WTC11 (cell line): ENCODE measurements at regions not wholly inside any gene's neighbourhood (a gene's known extent, or its start where the extent isn't known, plus 50 kb on each side); places are given as distances from the start of the nearest gene placed in this dataset.

Experiments used
- CTCF ChIP-seq: fragments of 200-600 bp; IDR thresholded peaks from 2 replicates; pipeline ENCODE4 v1.8.0; 2022; ENCODE audit warnings: antibody characterized with exemption
- HMGA2 ChIP-seq: fragments of 250-450 bp; sonication (Bioruptor Pico); IDR thresholded peaks from 2 replicates; pipeline ENCODE4 v1.4.0; 2021; ENCODE audit warnings: mild to moderate bottlenecking, moderate library complexity
- IRF2 ChIP-seq: sonication (generic); formaldehyde crosslinking; IDR thresholded peaks from 2 replicates; pipeline ENCODE4 v1.8.0; 2022; ENCODE audit warnings: low read depth, missing genetic modification reagents, borderline replicate concordance
- SP1 ChIP-seq: sonication (generic); formaldehyde crosslinking; conservative IDR thresholded peaks from 2 replicates; pipeline ENCODE4 v1.8.1; 2022; ENCODE audit warnings: missing genetic modification reagents
- STAT6 ChIP-seq: sonication (generic); formaldehyde crosslinking; conservative IDR thresholded peaks from 2 replicates; pipeline ENCODE4 v1.8.1; 2023; ENCODE audit warnings: mild to moderate bottlenecking, low read depth, missing genetic modification reagents, moderate library complexity

GRCh38 chr4:115945026-115945425, 831.6 kb upstream of the NDST4 start:
- TF ChIP-seq CTCF: no peak
- no peak for TF ChIP-seq SP1 (CRISPR knock-in tag)
- no peak for TF ChIP-seq IRF2
- TF ChIP-seq HMGA2 (CRISPR knock-in tag): no peak
- TF ChIP-seq STAT6 (CRISPR knock-in tag): no peak
